GM12878 (cell line): ENCODE measurements at regions not wholly inside any gene's neighbourhood (a gene's known extent, or its start where the extent isn't known, plus 50 kb on each side); places are given as distances from the start of the nearest gene placed in this dataset.
A peak's percentile ranks its signal among the peaks of the same experiment; 100 is the strongest.

ENCODE experiments used
- ATAC-seq: fragments of 200-7000 bp; cut with Tn5 transposase; 3 replicates; pipeline ENCODE4 v1.9.1; 2020; ENCODE audit warnings: mild to moderate bottlenecking, moderate library complexity
- BruUV-seq: library from RNA; stranded (reverse); fragments of 400-500 nt; replicated peaks from 2 replicates; lab custom pipeline; 2021; lab: Mats Ljungman, UMichigan
- CTCF ChIA-PET: fragments of 300-600 bp; sonication (Branson Sonifier 250); formaldehyde crosslinking; extraction: SDS; loops from one replicate; lab custom pipeline; 2021; ENCODE audit warnings: inconsistent platforms; lab: Yijun Ruan, JAX
- POLR2A ChIA-PET: fragments of 350-600 bp; formaldehyde crosslinking; extraction: SDS; loops from one replicate; lab custom pipeline; 2021; ENCODE audit warnings: inconsistent platforms; lab: Charles Lee
- RAD21 ChIA-PET: fragments of 300-600 bp; sonication (Branson Sonifier 250); formaldehyde crosslinking; loops from one replicate; lab custom pipeline; 2023; ENCODE audit warnings: antibody characterized with exemption; ENCODE audit not compliant: unreplicated experiment; lab: Charles Lee
- SMC1A ChIA-PET: fragments of 300-600 bp; sonication (Branson Sonifier 250); formaldehyde crosslinking; loops from one replicate; lab custom pipeline; 2023; ENCODE audit not compliant: unreplicated experiment, uncharacterized antibody; lab: Charles Lee
- DNase-seq: peaks from one replicate; pipeline ENCODE4 v3.0.0-alpha.2; 2011; ENCODE audit warnings: low read depth, low spot score
- FAIRE-seq: peaks from 3 replicates; lab custom pipeline; 2011; peaks lifted over from hg19 to GRCh38; lab: Jason Lieb, UNC
- H2AFZ ChIP-seq: 2 replicates; pipeline ENCODE4 v1.6.0; 2011; ENCODE audit warnings: low read depth, low read length, control low read depth; ENCODE audit not compliant: control insufficient read depth
- H3K27ac ChIP-seq: 2 replicates; pipeline ENCODE4 v1.5.1; 2011; ENCODE audit warnings: control low read depth; ENCODE audit not compliant: control insufficient read depth, insufficient read depth
- H3K27me3 ChIP-seq, 2 experiments: replicated peaks in 1 of 2; 2 replicates each; pipeline versions ENCODE4 v1.6.0 to v1.6.1; 2011; ENCODE audit warnings: low read length in 1 of 2; ENCODE audit not compliant: control insufficient read depth in 2 of 2, insufficient read depth in 2 of 2
- H3K36me3 ChIP-seq, 2 experiments: 2 replicates each; pipeline ENCODE4 v1.5.1; 2011; ENCODE audit warnings: low read length in 1 of 2; ENCODE audit not compliant: control insufficient read depth in 2 of 2, insufficient read depth in 2 of 2
- H3K4me1 ChIP-seq: 2 replicates; pipeline ENCODE4 v1.6.1; 2011; ENCODE audit warnings: mild to moderate bottlenecking, low read length, moderate library complexity, mixed read lengths; ENCODE audit not compliant: control insufficient read depth, insufficient read depth
- H3K4me2 ChIP-seq: 2 replicates; pipeline ENCODE4 v1.6.0; 2011; ENCODE audit warnings: control low read depth; ENCODE audit not compliant: control insufficient read depth, insufficient read depth
- H3K4me3 ChIP-seq: fragments of 200-600 bp; sonication (generic); 2 replicates; pipeline ENCODE4 v1.5.1; 2016
- H3K79me2 ChIP-seq: 2 replicates; pipeline ENCODE4 v1.6.0; 2011; ENCODE audit warnings: low read length; ENCODE audit not compliant: control insufficient read depth, insufficient read depth
- H3K9ac ChIP-seq: 2 replicates; pipeline ENCODE4 v1.8.0; 2011; ENCODE audit warnings: low read length, control low read depth, mixed read lengths; ENCODE audit not compliant: control insufficient read depth, insufficient read depth
- H3K9me3 ChIP-seq: replicated peaks from 3 replicates; pipeline ENCODE4 v1.5.1; 2011; ENCODE audit warnings: mild to moderate bottlenecking, low read length; ENCODE audit not compliant: control insufficient read depth, insufficient read depth
- H4K20me1 ChIP-seq: 2 replicates; pipeline ENCODE4 v1.6.0; 2011; ENCODE audit not compliant: control insufficient read depth, insufficient read depth
- CEBPB ChIP-seq, 2 experiments: fragments of 150-350 bp in 1 of 2; IDR thresholded peaks; 2 replicates each; pipeline ENCODE4 v1.6.1; 2012 to 2014; ENCODE audit warnings: low read depth in 2 of 2, low read length in 2 of 2, borderline replicate concordance in 1 of 2, inconsistent platforms in 1 of 2
- CHD2 ChIP-seq: IDR thresholded peaks from 2 replicates; pipeline ENCODE4 v1.6.1; 2011; ENCODE audit warnings: low read depth, low read length, improper control_type of control experiment, borderline replicate concordance
- CHD4 ChIP-seq: fragments of 200-600 bp; sonication (generic); IDR thresholded peaks from 2 replicates; pipeline ENCODE4 v1.6.1; 2016; ENCODE audit warnings: mild to moderate bottlenecking
- DPF2 ChIP-seq: fragments of 450-650 bp; IDR thresholded peaks from 2 replicates; pipeline ENCODE4 v1.6.1; 2017; ENCODE audit warnings: mild to moderate bottlenecking
- EP300 ChIP-seq, 2 experiments: fragments of 150-350 bp in 1 of 2; IDR thresholded peaks; 2 replicates each; pipeline ENCODE4 v1.6.1; 2011 to 2012; ENCODE audit warnings: low read depth in 2 of 2, low read length in 2 of 2, borderline replicate concordance in 1 of 2, improper control_type of control experiment in 1 of 2, inconsistent platforms in 1 of 2; ENCODE audit not compliant: control insufficient read depth in 1 of 2
- FOXK2 ChIP-seq: fragments of 450-650 bp; IDR thresholded peaks from 2 replicates; pipeline ENCODE4 v1.6.1; 2017; ENCODE audit warnings: mild to moderate bottlenecking, moderate library complexity
- HDAC2 ChIP-seq: fragments of 200-600 bp; sonication (generic); IDR thresholded peaks from 2 replicates; pipeline ENCODE4 v1.6.1; 2017
- JUNB ChIP-seq: IDR thresholded peaks from 2 replicates; pipeline ENCODE4 v1.6.1; 2016; ENCODE audit warnings: antibody characterized with exemption, mild to moderate bottlenecking
- MTA2 ChIP-seq: fragments of 450-650 bp; IDR thresholded peaks from 2 replicates; pipeline ENCODE4 v1.6.1; 2016; ENCODE audit warnings: low read depth, mild to moderate bottlenecking, moderate library complexity
- MTA3 ChIP-seq: IDR thresholded peaks from 2 replicates; pipeline ENCODE4 v1.6.1; 2012; ENCODE audit warnings: low read length, inconsistent platforms, borderline replicate concordance
- NFIC ChIP-seq: IDR thresholded peaks from 2 replicates; pipeline ENCODE4 v1.6.1; 2012; ENCODE audit warnings: low read depth, mild to moderate bottlenecking, inconsistent platforms, low read length, moderate library complexity
- PAX5 ChIP-seq: IDR thresholded peaks from 2 replicates; pipeline ENCODE4 v1.6.1; 2011; ENCODE audit warnings: low read depth, low read length, borderline replicate concordance
- RCOR1 ChIP-seq: conservative IDR thresholded peaks from 2 replicates; pipeline ENCODE4 v1.6.1; 2012; ENCODE audit warnings: low read depth, low read length, improper control_type of control experiment
- RELA ChIP-seq: fragments of 450-650 bp; IDR thresholded peaks from 2 replicates; pipeline ENCODE4 v1.8.0; 2014; ENCODE audit warnings: borderline replicate concordance; ENCODE audit not compliant: partially characterized antibody
- RUNX3 ChIP-seq: IDR thresholded peaks from 2 replicates; pipeline ENCODE4 v1.6.1; 2012; ENCODE audit warnings: low read length, inconsistent platforms
- SPI1 ChIP-seq: IDR thresholded peaks from 2 replicates; pipeline ENCODE4 v1.6.1; 2011; ENCODE audit warnings: low read depth, mild to moderate bottlenecking, low read length, moderate library complexity, borderline replicate concordance; ENCODE audit not compliant: insufficient read depth
- SREBF1 ChIP-seq: IDR thresholded peaks from 2 replicates; pipeline ENCODE4 v1.6.1; 2012; ENCODE audit warnings: mild to moderate bottlenecking, low read length
- TBL1XR1 ChIP-seq: IDR thresholded peaks from 2 replicates; pipeline ENCODE4 v1.6.1; 2012; ENCODE audit warnings: low read depth, low read length, improper control_type of control experiment
- WRNIP1 ChIP-seq: IDR thresholded peaks from 2 replicates; pipeline ENCODE4 v1.6.1; 2011; ENCODE audit warnings: low read depth, low read length, improper control_type of control experiment, borderline replicate concordance
- ZBED1 ChIP-seq: IDR thresholded peaks from 2 replicates; pipeline ENCODE4 v1.6.1; 2016; ENCODE audit warnings: borderline replicate concordance
- ZNF274 ChIP-seq: IDR thresholded peaks from one replicate; pipeline ENCODE4 v1.8.0; 2011; ENCODE audit not compliant: insufficient read length, insufficient read depth
- ZSCAN29 ChIP-seq: fragments of 450-650 bp; IDR thresholded peaks from 2 replicates; pipeline ENCODE4 v1.6.1; 2017; ENCODE audit warnings: mild to moderate bottlenecking, moderate library complexity
- WGBS: methylation state at CpG from one replicate; pipeline ENCODE4 v1.1.6; 2016; ENCODE audit warnings: low lambda C conversion rate; ENCODE audit not compliant: insufficient replicate concordance, insufficient coverage; ENCODE audit errors: missing lambda C conversion rate; 5-methylcytosine and 5-hydroxymethylcytosine counted together
- in situ Hi-C: fragments of 300-500 bp; cut with MboI; formaldehyde crosslinking; loops from 9 replicates; pipeline ENCODE4 v1.14.3; 2018; ENCODE audit warnings: mixed read lengths
- intact Hi-C: fragments of 100-400 bp; cut with micrococcal nuclease; formaldehyde crosslinking; loops from one replicate; pipeline ENCODE4 v1.14.2; 2022; ENCODE audit not compliant: unreplicated experiment
- TF ChIP-seq, protein P1 (sequence below): IDR thresholded peaks from 2 replicates; pipeline ENCODE4 v1.6.1; 2011; ENCODE audit warnings: borderline replicate concordance, low read depth, mild to moderate bottlenecking, moderate library complexity, mixed read lengths, low read length; ENCODE audit not compliant: insufficient read depth; ENCODE audit errors: extremely low read length
- TF ChIP-seq, protein P2 (sequence below): fragments of 450-650 bp; IDR thresholded peaks from 2 replicates; pipeline ENCODE4 v1.6.1; 2017; ENCODE audit warnings: antibody characterized with exemption, mild to moderate bottlenecking, moderate library complexity

DNA sequence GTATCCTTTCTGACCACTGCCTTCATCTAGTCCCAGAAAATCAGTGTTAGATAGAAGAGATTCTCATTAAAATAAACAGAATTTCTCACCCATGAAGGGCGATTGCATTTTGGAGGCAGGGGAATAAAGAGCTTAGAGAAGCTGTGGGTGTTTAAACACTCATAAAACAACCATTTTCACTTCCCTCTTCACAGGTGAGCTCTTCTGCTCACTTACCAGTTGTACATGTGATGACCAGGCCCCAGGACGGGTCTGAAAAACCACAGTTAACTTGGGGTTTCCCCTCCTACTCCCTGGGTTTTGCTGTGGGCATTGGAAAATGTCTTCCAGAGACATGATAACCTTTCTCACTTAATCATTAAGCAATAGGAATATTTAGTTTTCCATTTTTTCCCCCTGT lies 411.6 kb upstream of the DPP6 start:
- DNase-seq (no peak), FAIRE-seq (no peak), ATAC-seq (no peak)
- no TSS peak for BruUV-seq
- H2AFZ ChIP-seq = no peak overlapping the region
- no peak overlapping the region for H3K4me2 ChIP-seq
- in situ Hi-C loops (no loop called here), intact Hi-C loops (no loop called here)
- RAD21 ChIA-PET = no interaction called here
- CTCF ChIA-PET = interaction anchor here (0.6 kb wide), 1 partner anchor 1571 kb away, joined by 4 read pairs; no protein-coding TSS in a partner anchor
- H3K9ac ChIP-seq = no peak overlapping the region
- TF ChIP-seq FOXK2 (no peak), RUNX3 (peak; percentile 60), SREBF1 (no peak), CEBPB (IDR thresholded peaks at IDR 0.05; ENCODE audit: borderline replicate concordance in 1 of 2, low read depth in 2 of 2, low read length in 2 of 2) (no peak), HDAC2 (no peak), SPI1 (peak; percentile 60; the same call in 1 of the 2 replicates), ZNF274 (no peak), EP300 (IDR thresholded peaks at IDR 0.05; ENCODE audit: borderline replicate concordance in 1 of 2, control insufficient read depth in 1 of 2, low read depth in 2 of 2, low read length in 2 of 2) (0 out of 4 replicates have a peak, but pooled peaks of 1 of the 2 experiments have one; percentile 36), MTA2 (0 out of 2 replicates have a peak, but pooled peaks have one; percentile 29), ZSCAN29 (no peak), CHD2 (no peak), MTA3 (no peak), ZBED1 (no peak), JUNB (0 out of 2 replicates have a peak, but pooled peaks have one; percentile 16), RCOR1 (no peak), DPF2 (peak; percentile 71), WRNIP1 (no peak), CHD4 (no peak), RELA (no peak), TBL1XR1 (no peak), NFIC (no peak), PAX5 (no peak)
- TF ChIP-seq, protein P1, sequence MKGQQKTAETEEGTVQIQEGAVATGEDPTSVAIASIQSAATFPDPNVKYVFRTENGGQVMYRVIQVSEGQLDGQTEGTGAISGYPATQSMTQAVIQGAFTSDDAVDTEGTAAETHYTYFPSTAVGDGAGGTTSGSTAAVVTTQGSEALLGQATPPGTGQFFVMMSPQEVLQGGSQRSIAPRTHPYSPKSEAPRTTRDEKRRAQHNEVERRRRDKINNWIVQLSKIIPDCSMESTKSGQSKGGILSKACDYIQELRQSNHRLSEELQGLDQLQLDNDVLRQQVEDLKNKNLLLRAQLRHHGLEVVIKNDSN = no peak
- TF ChIP-seq, protein P2, sequence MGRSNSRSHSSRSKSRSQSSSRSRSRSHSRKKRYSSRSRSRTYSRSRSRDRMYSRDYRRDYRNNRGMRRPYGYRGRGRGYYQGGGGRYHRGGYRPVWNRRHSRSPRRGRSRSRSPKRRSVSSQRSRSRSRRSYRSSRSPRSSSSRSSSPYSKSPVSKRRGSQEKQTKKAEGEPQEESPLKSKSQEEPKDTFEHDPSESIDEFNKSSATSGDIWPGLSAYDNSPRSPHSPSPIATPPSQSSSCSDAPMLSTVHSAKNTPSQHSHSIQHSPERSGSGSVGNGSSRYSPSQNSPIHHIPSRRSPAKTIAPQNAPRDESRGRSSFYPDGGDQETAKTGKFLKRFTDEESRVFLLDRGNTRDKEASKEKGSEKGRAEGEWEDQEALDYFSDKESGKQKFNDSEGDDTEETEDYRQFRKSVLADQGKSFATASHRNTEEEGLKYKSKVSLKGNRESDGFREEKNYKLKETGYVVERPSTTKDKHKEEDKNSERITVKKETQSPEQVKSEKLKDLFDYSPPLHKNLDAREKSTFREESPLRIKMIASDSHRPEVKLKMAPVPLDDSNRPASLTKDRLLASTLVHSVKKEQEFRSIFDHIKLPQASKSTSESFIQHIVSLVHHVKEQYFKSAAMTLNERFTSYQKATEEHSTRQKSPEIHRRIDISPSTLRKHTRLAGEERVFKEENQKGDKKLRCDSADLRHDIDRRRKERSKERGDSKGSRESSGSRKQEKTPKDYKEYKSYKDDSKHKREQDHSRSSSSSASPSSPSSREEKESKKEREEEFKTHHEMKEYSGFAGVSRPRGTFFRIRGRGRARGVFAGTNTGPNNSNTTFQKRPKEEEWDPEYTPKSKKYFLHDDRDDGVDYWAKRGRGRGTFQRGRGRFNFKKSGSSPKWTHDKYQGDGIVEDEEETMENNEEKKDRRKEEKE = no peak
- H3K79me2 ChIP-seq = no peaks in the 10 kb centered on the region
- H3K27ac ChIP-seq = no peak overlapping the region
- no peaks in the 10 kb centered on the region for H3K27me3 ChIP-seq
- H3K4me3 ChIP-seq = no peak overlapping the region
- SMC1A ChIA-PET = no interaction called here
- H3K36me3 ChIP-seq = no peaks in the 10 kb centered on the region
- H3K9me3 ChIP-seq = no peaks in the 10 kb centered on the region
- WGBS = 6% methylated on average over 2 of the region's 2 CpGs
- no peaks in the 10 kb centered on the region for H3K4me1 ChIP-seq
- no peaks in the 10 kb centered on the region for H4K20me1 ChIP-seq
- POLR2A ChIA-PET = no interaction called here
